HUDEP-2 (cell line): ENCODE measurements at regions not wholly inside any gene's neighbourhood (a gene's known extent, or its start where the extent isn't known, plus 50 kb on each side); places are given as distances from the start of the nearest gene placed in this dataset.

Experiments used
- DNase-seq, 76 experiments: peaks; one replicate each; lab custom pipeline; 2025; ENCODE audit not compliant: unreplicated experiment in 76 of 76; lab: John Stamatoyannopoulos, UW

DNA sequence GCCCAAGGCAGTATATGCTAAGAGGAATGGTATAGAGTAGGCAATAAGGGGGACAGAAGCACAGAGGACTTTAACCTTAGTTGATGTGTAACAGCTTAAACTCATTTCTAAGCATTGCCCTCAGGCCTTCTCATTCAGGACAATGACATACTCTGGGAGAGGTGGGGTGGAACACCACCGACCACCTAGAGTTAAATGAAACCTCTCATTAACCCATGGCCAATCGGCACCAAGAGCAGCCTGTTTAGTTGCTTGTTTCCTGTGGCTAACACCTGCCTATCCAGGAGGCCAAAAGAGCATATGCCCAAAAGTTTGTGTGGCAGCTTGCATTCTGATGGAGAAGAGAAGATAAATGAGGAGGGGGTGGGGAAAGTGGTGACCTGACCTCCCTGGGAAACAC is 50.0 kb downstream of the PABIR2 start:
- DNase-seq, result no peak

DNA sequence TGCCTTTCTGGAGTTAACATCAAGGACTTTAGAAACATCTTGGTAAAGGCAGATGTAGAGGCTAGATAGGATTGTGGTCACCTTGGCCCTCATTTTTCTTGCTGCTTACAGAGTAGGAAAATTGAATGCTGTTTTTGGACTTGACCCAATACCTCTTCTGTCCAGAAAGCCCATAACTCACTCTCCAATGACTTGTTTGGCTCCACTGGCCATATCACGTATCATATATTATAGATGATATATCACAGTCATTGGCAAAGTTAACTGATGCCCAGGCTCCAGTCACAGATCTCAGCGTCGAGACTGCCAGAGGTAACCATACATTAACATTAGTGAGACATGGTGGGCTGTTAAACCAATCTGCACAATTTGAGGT is 50.6 kb downstream of the PABIR2 start:
- DNase-seq, result peak in 1 of 76 experiments; percentile 1

DNA sequence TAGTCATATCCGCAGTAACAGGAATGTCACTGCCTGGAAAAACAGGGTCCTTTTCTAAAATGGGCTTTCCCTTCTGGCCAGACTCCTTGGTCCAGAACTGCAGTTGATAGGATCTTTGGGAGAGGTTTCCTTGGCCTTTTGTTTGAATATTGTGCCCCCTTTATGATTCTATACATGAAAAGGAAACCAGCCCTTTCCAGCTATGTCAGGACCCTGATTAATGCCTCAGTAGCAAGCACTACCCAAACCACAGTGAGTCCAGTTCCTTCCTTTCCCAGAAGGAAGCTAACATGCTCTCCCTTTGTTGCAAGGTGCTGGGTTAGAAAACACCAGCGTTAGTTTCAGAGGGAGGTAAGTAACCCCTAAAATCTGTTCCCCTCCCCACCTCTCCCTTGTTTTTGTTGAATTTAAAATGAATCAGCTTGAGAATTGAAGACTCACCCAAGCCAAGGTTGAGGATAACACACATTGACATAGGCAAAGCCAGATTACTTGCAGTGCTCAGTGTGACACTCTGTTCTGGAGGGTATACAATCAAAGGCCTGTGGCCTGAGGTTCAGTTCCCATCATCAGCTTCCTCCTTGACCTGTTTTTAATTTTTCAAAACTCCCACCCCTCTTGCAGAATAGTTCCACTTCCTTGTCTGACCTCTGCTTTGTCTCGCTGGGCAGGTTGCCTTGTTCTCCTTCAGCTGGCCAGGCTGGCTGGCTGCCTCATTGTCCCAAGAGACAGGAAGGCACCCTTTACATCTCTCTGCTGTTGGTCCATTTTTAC is 51.2 kb downstream of the PABIR2 start:
- no peak for DNase-seq

DNA sequence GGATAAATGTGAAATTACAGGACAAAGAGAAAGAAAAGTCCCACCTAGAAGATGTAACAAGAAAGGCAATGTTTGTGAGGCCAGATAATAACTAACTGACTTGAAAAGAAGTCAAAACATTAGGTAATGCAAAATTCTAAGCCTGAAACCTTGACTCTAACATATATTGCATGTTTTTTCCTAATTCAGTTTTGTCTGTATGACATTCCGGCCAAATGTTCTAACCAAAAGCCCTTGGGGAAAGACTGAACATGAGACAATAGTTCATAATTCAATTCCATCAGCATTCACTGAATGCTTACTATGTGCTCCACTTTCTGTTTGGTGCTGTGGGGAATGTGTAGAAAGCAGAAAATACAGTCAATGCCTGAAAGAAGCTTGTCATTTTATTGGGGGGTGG is 53.9 kb downstream of the PABIR2 start:
- no peak for DNase-seq

DNA sequence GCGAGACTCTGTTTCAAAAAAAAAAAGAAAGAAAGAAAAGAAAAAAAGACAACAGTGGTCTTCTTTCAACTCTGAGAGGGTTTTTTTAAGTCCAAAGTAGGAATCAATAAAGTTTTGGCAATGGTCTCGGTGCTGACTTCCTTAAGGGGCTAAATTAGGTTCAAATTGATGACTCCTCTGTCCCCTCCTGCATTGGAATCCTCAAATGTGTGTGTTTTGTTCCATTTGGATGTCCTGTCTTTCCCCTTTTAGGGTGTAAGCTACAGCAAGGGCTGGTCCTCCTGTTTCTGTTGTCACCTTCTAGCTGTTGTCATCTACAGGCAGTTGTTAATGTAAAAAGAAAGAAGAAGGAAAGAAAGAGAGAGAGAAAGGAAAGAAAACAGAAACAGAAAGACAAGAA is 54.4 kb downstream of the PABIR2 start:
- DNase-seq, result no peak

DNA sequence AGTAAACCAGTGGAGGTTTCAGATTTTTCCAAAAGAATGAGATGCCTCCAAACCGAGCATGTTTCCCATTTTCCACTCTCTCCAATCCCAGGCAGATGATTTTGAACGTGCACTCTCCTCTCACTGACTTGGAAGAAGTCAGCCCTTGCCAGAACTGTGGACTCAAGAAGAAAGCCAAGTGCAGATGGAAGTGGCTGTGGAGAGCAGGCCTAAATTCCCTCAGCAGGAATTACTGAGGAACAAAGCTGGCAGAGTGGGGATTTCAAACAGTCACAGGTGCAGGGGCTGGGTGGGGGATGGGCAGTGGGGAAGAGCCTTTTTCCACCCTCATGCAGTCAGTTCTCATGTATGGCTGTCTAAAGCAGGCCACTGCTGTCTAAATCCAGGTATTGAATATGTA is 55.3 kb downstream of the PABIR2 start:
- no peak for DNase-seq

DNA sequence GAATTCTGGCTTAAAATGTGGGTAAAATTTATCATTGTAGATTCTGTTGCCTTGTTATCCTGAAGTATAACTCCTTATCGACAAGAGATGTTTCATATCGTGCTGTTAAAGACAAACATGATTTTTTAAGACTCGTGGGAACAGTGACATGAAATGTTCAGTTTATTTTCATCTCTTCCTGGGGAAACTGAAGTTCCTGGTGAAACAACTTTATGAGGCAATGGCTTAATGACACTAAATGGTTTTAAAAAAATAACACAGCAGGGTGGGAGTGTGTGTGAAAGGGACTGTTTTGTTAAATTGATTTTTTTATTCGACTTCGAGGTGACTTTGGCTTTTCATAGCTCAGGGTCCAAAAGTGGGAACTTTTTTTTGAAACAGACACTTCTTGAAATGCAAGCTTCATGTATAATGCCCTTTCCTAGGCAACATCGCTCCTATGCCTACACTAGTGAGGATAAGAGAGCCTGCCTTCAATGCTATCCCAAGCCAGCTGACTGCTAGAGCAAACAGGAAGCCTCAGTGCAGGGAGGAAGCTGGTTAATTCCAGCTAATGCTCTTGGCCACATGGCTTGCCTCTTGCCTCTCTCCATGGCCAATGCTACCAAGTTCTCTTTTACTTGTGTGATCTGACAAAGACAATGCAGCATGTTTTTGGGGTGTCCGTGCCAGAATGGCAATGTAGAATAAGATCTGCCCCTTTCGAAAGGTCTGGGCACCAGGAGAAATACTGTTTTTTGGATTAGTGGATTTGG is 57.8 kb downstream of the PABIR2 start:
- no peak for DNase-seq

DNA sequence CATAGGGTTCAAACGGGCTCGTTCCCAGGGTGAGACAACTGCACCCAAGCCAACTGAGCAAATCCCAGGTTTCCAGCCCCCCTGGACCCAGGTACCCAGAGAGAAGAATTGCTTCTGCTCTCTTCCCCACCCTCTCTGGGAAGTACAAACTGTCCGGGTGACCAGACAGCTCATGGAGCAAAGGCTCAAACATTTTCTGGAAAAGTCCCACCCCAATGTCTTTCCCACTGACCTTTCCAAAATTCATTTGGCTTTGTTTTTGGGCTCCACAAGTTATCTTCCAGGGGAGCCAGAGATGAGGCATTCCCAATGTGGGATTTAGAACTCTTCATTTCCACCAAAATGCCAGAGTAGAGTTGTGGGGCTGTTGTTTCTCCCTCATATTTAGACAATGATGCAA is 58.6 kb downstream of the PABIR2 start:
- no peak for DNase-seq

DNA sequence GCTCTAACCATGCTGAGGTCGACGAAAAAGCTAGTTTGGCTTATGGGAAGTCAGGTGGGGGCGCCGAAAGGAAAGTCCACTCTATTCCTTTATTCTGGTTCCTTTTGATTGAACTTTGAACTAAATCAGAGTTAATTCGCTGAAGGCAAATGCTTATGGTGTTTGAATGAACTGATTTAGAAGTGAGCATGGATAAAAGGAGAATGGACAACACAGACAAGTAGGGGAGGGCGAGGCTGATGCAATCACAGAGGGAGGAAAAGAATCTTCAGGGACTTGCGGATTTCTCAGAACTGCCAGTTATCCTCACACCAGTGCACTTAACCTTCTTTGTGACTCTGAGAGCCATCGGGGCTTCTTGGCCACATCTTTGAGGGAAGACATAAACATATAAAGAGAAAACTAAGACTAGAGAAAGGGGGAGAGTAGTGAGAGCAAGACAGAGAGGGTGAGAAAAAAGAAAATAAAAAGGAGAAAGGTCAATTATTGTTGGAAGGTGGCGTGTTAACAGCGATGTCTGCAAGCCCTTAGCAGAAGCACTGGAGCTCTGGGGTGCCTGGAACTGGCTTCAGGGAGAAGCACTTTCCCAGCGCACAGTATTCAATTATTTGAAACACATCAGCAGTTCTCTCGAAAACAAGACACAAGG is 59.2 kb downstream of the PABIR2 start:
- DNase-seq, result no peak

DNA sequence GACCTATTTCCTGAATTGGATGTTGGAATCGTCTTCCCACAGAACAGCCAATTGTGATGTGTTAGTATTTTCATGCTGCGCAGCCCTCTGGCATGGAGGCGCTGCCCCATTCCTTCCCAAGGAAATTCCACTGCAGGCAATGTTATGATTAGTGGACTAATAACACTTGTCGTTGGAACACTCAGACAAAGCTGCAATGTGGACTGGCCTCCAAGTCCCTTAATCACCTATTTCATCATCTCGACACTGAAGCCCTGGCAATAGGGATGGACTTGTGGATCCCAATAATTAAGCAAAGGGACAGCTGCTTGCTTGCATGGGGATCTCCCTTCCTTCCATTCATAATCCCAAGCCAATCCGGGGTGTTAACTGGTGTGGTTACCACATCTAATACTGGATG is 59.9 kb downstream of the PABIR2 start:
- no peak for DNase-seq

DNA sequence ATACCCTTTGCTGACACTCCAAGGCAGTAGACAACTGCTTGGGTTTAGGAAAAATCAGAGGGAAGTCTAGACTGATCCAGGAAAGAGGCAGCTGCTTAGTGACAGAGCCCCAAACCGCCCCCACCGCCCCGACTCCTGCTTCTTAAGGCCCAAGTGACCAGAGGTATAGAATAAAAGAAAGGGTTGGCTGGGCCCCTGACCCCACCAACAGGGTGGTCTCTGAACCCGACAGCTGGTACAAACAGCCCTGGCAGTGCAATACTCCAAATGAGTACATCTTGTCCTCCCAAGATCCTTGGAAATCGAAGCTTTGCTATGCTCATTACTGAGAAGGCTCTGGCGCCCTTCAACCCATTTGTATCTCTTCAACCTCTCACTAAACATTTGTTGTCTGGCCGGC is 60.6 kb downstream of the PABIR2 start:
- no peak for DNase-seq

DNA sequence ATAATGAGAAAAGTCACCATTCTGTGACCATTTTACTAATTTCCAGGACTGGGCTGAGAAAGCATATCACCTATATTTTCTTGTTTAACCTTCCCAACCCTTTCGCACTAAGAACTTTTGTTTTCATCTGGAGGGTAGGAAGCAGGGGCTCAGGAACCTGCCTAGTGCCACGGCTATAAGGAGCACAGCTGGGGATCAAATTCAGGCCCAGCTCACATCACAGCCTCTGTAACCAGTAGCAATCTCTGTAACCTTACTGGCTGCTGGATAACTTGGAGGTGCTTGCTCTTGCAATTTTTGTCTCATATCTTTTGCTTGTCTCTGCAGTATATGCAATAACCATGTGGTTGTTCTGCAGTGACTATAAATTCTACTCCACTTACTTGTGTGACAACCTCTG is 62.0 kb downstream of the PABIR2 start:
- DNase-seq, result no peak

DNA sequence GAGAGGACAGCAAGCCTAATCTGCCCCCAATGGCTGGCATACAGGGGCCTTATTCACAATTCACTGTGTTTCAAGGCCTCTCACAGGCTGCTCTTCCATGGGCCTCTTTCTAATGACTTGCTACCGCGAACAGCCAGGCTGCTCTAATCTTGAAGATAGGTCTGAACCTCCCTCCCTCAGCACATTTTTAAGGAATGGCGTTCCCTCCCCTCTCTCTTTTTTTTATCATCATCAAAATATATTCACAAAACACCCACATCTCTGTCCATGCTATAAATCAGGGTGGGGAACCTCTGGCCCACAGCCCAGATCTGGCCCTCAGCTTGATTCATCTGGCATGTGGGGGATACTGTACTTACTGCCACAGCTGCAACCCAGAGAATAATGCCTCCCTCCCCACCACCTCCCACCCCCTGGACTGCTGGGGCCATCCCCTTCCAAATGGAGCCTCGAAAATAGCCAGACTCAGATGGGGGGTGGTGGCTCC is 62.5 kb downstream of the PABIR2 start:
- DNase-seq, result peak in 1 of 76 experiments; percentile 1

DNA sequence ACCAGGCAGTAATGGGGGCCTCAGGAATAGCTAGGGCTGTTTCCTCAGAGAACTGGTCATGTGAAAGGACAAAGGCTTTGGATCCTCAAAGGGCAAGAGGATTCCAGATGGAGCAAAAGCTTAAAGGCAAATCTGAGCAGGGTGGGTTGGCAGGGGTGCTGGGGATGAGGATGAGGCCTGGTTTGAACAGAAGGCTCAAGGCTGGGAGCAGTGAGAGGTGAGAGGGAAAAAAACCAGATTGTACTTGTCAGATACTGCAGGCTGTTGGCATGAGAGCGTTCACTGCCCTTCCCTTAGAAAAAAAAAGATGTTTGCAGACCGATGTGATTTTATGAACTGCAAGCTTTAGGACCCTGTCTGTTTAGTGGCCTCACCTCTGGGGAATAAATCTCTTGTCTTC is 63.4 kb downstream of the PABIR2 start:
- DNase-seq, result no peak

DNA sequence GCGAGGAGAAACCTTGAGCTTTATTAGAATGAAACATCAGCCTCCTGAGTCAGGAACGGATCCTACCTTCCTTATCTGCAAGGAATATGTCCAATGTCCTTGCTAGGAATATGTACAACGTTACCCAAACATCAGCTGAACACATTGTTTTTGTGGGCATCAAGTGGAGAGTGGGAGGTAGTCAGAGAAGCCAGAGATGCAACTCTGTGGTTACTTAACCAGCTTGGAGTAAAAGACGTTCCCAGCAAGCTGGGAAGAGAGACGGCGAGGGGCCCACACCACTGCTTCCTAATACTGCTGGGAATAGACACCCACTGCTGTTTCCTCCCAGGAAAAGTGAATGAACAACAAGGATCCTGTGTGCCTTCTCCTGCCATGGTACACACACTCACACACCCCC is 64.3 kb downstream of the PABIR2 start:
- DNase-seq, result no peak

DNA sequence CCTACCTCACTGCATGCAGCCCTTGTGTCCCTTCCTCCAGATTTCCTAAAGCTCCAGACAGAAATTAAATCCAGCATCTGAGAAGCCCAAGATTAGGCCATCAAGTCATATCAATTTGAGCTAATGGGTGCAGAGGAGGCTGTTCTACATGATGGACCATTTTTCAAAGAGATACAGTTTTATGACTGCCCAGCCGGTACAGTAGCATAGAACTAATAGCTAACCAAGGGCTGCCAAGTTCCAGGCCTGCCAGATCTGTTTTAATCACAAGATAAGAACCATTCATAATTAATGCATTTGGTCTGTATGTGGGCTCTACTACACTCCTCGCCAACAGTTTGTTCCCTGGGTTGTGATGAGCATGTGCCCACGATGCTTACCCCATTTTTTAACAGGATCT is 64.9 kb downstream of the PABIR2 start:
- DNase-seq, result no peak

DNA sequence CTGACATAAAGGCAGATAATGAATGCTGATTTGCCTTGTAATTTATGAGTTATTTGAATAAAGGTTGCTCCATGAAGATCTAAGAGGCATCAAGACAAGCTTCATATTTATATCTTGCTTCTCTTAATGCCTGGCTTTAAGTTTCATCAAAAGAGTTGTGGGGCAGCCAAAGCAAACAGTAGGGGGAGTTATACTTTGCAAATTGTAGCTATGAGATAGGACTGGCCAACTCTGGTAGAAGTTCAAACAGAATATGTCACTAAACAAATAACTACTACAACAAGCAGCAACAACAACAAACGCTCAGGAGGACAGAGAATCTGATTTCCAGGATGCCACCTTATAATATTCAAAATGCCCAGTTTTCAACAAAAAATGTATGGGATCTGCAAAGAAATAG is 69.1 kb upstream of the PLAC1 start:
- peak in 2 of 76 experiments; percentile 0 to 5 for DNase-seq

DNA sequence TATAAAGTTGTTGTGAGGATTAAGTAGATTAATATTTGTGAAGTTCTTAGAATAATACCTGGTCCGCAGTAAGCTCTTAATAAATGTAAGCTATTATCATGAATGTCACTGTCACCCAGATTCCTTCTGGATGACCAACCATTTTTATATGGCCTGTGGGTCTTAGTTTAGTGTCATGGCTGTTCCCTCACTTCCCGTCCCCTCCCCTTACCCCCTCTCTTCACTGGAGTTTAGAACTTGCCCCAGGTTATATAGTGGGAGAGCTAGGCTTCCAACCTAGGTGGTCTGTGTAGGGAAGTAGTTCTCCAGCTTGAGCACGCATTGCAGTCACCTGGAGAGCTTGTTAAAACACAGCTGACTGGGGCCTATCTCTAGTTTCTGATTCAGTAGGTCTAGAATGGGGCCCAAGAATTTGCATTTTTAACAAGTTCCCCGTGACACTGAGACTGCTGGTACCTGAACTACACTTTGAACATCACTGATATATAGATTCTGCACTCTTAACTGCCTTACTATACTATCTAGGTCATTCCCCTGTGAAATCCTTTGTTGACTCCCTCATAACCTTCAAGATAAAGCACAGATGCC is 66.9 kb upstream of the PLAC1 start:
- no peak for DNase-seq

DNA sequence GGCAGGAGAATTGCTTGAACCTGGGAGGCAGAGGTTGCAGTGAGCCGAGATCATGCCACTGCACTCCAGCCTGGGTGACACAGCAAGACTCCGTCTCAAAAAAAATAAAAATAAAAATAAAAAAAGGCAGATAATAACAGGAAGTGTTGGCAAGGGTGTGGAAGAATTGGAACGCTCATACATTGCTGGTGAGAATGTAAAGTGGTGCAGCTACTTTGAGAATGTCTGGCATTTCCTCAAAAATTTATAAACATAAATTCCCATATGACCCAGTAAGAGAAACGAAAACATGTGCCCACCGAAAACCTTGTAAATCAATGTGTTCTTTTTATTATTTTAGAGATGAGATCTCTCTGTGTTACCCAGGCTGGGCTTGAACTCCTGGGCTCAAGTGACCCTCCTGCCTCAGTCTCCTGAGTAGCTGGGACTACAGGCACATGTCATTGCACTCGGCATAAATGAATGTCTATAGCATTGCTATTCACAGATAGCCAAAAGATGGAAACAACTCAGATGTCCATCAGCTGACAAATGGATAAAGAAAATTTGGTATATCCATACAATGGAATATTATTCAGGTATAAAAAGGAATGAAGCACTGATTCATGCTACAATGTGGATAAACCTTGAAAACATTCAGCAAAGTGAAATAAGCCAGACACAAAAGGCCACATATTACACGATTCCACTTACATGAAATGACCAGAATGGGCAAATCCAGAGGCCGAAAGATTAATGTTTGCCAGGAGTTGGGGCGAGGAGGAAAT is 63.7 kb upstream of the PLAC1 start:
- DNase-seq, result no peak

DNA sequence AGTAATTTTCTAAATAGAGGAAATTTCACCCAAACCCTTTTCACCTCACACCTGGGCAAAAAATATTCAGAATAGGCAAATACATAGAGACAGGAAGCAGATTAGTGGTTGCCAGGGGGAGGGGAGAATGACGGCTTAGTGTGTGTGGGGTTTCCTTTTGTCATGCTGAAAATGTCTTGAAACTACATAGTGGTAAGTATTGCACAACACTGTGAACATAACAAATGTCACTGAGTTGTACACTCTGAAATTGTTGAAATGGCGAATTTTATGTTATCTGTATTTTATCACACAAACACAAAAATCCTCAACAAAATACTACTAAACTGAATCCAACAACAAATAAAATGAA is 60.7 kb upstream of the PLAC1 start:
- no peak for DNase-seq
